IPS-NIHi7 (cell line): ENCODE measurements at regions not wholly inside any gene's neighbourhood (a gene's known extent, or its start where the extent isn't known, plus 50 kb on each side); places are given as distances from the start of the nearest gene placed in this dataset.

Experiments used
- DNase-seq: peaks from one replicate; pipeline ENCODE4 v3.0.0; 2012; ENCODE audit warnings: mixed read lengths; ENCODE audit errors: extremely low spot score

- no peak for DNase-seq
Measured at GRCh38 chr4:153034681-153035080, 98.6 kb downstream of the FHDC1 start.

- no peak for DNase-seq
Measured at GRCh38 chr4:153036931-153037482, 100.9 kb downstream of the FHDC1 start.

- DNase-seq: no peak
Measured at GRCh38 chr4:153038623-153039311, 102.6 kb downstream of the FHDC1 start.

GRCh38 chr4:153039542-153040185, 103.5 kb downstream of the FHDC1 start:
- no peak for DNase-seq

GRCh38 chr4:153040677-153041076, 104.6 kb downstream of the FHDC1 start:
- no peak for DNase-seq

GRCh38 chr4:153044036-153044435, 107.9 kb downstream of the FHDC1 start:
- DNase-seq: no peak

GRCh38 chr4:153045111-153045982, 109.2 kb downstream of the FHDC1 start:
- no peak for DNase-seq

- no peak for DNase-seq
Measured at GRCh38 chr4:153058671-153059060, 122.5 kb downstream of the FHDC1 start.

- no peak for DNase-seq
Measured at GRCh38 chr4:153060196-153060595, 124.1 kb downstream of the FHDC1 start.

- no peak for DNase-seq
Measured at GRCh38 chr4:153061971-153062370, 125.8 kb downstream of the FHDC1 start.

GRCh38 chr4:153062652-153063168, 126.6 kb downstream of the FHDC1 start:
- DNase-seq: no peak

- no peak for DNase-seq
Measured at GRCh38 chr4:153063490-153063889, 127.4 kb downstream of the FHDC1 start.

- peak; percentile 30 for DNase-seq
Measured at GRCh38 chr4:153064571-153064970, 128.4 kb downstream of the FHDC1 start.

GRCh38 chr4:153065276-153065675, 129.2 kb downstream of the FHDC1 start:
- DNase-seq: no peak

GRCh38 chr4:153067376-153067775, 131.3 kb downstream of the FHDC1 start:
- DNase-seq: peak; percentile 45

GRCh38 chr4:153068751-153069150, 132.6 kb downstream of the FHDC1 start:
- no peak for DNase-seq

GRCh38 chr4:153071958-153072598, 132.2 kb upstream of the TRIM2 start:
- DNase-seq: no peak

GRCh38 chr4:153072661-153073060, 131.6 kb upstream of the TRIM2 start:
- no peak for DNase-seq

- no peak for DNase-seq
Measured at GRCh38 chr4:153074486-153074885, 129.8 kb upstream of the TRIM2 start.

- no peak for DNase-seq
Measured at GRCh38 chr4:153074936-153075630, 129.2 kb upstream of the TRIM2 start.
